T follicular helper cell (primary cell): ENCODE measurements at regions not wholly inside any gene's neighbourhood (a gene's known extent, or its start where the extent isn't known, plus 50 kb on each side); places are given as distances from the start of the nearest gene placed in this dataset.
"Not testable (repeated sequence)": the region's sequence is repeated elsewhere in the genome, so short reads cannot be mapped to it uniquely, and the experiment has no call there.

Source experiments
- DNase-seq: peaks from one replicate; pipeline ENCODE4 v3.0.0-alpha.2; 2020; ENCODE audit warnings: low read depth

GRCh38 chr20:53695797-53696527 is 102.3 kb upstream of the ZNF217 start:
- no peak for DNase-seq

DNA sequence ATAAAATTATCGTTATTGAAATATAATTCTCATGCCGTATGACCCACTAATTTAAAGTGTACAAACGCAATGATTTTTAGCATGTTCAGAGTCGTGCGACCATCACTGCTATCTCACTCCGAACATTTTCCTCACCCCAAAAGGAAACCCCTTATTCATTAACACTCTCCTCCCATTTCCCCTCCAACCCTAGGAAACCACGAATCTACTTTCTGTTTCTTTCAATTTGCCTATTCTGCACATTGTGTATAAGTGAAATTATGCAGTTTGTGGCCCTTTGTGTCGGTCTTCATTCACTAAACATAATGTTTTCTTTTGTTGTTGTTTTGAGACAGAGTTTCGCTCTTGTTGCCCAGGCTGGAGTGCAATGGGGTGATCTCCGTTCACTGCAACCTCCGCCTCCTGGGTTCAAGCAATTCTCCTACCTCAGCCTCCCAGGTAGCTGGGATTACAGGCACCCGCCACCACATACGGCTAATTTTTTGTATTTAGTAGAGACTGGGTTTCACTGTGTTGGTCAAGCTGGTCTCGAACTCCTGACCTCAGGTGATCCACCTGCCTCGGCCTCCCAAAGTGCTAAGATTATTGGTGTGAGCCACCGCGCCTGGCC is 99.7 kb upstream of the ZNF217 start:
- no peak for DNase-seq

- no peak for DNase-seq
These were observed 98.9 kb upstream of the ZNF217 start for GRCh38 chr20:53692465-53693067.

GRCh38 chr20:53691811-53692192 is 98.2 kb upstream of the ZNF217 start:
- DNase-seq, result no peak

GRCh38 chr20:53691060-53691810 is 97.6 kb upstream of the ZNF217 start:
- DNase-seq, result no peak

DNA sequence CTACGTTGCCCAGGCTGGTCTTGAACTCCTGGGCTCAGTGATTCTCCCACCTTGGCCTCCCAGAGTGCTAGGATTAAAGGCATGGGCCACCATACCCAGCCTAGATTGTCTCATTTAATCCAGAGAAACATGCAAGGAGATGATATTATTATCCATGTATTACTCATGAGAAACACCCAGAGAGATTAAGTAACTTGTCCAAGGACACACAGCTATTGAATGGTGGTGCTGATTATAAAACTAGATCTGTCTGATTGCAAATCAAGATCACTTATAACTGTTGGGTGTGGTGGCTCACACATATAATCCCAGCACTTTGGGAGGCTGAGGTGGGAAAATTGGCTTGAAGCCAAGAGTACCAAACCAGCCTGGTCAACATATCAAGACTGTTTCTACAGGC is 94.4 kb upstream of the ZNF217 start:
- DNase-seq, result no peak

GRCh38 chr20:53685070-53685595 is 91.5 kb upstream of the ZNF217 start:
- no peak for DNase-seq

DNA sequence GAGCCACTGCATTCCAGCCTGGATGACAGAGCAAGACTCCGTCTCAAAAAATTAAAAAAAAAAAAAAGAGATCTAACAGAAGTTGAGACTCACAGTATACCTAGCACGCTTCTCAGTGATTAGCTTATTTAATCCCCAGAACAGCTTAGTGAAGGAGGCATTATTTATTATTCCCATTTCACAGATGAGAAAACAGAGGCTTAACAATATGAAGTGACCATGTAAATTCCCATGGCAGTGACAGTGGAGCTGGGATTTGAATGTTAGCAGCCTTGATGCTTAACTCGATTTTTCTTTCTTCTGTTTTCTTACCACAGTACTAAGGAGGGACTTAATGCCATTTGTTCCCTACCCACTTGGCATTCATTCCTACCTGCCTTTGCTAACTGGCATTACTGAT is 89.9 kb upstream of the ZNF217 start:
- DNase-seq, result no peak

- DNase-seq, result no peak
These were observed 87.9 kb upstream of the ZNF217 start for GRCh38 chr20:53681352-53682212.

DNA sequence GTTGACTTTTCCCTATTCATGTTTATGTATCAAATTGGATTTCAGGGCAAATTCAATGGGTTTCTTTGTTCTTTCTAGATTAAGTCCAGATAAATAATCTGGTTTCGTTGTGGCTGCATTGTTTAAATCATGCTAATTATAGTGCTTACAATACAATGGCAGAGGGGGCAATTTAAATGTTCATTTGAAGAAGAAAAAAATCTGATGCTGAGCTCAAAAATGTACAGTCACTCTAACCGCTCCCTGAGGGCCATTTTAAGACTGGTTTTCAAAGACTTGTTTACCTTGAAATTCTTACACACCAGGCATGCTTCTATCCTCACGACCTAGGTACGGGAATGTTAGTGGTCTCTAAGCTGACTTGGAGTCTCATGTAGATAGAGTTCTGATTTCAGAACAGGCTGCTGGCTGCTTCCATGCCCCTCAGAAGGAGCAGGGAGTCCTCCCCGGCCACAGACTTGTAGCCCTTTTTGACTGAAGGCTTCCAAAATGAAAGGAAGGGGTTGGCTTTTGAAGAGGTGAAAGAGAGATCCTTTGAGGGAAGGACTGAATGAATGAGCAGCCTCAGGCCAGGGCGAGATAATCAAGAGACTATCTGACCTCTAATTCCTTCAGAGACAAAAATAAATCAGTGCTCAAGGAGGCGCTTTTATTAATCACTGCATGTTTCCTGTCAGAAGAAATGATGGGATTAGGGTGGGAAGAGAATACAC is 86.1 kb upstream of the ZNF217 start:
- no peak for DNase-seq

DNA sequence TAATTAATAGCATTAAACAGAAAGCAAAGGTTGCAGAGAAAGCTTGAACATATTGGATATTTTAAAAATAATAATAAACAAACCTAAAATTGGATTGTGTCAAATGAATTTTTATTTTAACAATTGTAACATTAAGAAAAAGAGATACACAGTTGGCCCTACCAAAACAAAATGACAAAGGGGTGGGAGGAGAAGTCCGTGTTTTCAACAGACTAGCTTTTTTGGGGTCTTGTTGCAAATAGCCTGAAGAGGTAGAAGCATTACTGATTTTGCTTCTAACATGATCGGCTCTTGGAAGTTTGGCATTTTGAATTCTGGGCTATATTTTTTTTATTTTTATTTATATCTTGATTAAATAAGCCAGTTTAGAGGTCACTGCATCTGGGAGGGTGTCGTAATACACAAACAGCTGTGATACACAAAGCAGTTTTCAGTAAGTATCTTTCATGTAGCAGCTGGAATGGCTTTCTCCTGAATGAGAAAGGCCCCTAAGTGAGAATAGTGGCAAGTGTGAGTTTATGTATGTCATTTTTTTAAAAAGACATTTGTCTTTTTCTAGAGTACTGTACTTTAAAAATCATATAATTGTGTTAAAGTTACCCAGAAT is 85.5 kb upstream of the ZNF217 start:
- DNase-seq, result no peak

GRCh38 chr20:53678315-53678989 is 84.8 kb upstream of the ZNF217 start:
- no peak for DNase-seq

GRCh38 chr20:53677447-53678314 is 84.0 kb upstream of the ZNF217 start:
- no peak for DNase-seq

GRCh38 chr20:53676987-53677386 is 83.3 kb upstream of the ZNF217 start:
- no peak for DNase-seq

DNA sequence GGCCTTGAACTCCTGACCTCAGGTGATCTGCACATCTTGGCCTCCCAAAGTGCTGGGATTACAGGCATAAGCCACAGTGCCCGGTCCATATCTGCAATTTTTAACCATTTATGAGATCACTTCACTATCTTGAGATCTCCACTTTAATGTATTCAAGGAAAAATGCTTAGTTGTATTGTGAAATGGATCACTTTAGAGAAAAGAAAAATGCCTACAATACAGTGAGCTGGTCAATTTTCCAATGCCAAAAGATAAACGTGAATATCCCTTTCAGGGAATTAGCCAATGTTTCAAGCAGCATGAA is 82.8 kb upstream of the ZNF217 start:
- no peak for DNase-seq

DNA sequence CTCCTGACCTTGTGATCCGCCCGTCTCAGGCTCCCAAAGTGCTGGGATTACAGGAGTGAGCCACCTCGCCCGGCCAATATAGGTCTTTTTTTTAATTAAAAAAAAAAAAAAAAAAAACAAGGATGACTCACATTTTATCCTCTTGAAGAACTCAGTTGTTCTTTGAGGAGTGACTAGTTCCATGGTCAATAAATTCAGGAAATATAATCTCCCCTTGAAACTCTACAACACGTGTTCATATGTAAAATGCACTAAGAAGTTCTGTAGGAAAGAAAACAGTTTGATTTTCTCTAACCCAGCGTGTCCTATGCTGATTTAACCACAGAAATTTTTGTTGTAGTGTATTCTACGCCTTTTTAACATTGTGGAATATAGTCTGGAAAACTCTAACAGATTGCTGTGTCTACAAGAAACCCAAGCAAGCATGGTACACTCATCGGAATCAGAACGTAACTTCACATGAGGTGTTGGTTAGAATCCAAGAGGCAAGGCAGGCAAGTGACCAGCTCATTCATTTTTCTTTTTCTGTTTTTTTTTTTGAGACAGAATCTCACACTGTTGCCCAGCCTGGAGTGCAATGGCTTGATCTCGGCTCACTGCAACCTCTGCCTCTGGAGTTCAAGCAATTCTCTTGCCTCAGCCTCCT is 79.0 kb upstream of the ZNF217 start:
- no peak for DNase-seq

DNA sequence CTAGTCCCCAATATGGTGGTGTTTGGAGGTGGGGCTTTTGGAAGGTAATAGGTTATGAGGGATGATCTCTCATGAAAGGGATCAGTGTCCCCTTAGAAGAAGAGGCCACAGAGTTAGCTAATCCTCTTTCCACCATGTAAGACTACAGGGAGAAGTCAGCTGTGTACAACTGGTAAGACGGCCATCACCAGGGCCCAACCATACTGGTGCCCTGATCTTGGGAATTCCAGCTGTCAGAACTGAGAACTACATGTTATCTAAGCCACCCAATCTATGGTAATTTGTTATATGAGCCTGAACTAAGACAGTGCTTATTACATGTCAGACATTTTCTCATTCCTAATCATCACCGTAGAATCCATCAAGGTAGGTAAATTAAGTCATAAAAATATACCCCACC is 77.7 kb upstream of the ZNF217 start:
- DNase-seq, result no peak

DNA sequence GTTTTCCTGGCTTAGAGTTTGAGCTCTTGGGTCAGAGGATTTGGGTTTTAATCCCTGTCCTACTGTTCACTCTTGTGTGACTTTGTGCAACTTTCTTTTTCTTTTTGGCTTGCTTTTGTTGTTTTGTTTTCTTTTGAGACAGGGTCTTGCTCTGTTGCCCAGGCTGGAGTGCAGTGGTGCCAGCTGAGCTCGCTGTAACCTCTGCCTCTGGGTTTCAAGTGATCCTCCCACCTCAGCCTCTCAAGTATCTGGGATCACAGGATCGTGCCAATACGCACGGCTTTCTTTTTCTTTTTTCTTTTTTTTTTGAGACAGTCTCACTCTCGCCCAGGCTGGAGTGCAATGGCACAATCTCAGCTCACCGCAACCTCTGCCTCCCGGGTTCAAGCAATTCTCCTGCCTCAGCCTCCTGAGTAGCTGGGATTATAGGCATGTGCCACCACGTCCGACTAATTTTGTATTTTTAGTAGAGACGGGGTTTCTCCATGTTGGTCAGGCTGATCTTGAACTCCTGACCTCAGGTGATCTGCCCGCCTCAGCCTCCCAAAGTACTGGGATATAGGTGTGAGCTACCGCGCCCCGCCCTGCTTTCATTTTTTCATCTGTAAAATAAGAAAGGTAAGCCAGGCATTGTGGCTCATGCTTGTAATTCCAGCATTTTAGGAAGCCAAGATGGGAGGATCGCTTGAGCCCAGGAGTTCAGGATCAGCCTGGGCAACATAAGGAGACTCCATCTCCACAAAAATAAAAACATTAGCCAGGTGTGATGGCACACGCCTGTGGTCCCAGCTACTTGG is 76.1 kb upstream of the ZNF217 start:
- not testable (repeated sequence) for DNase-seq
